ENCODE measurements at regions not wholly inside any gene's neighbourhood (a gene's known extent, or its start where the extent isn't known, plus 50 kb on each side); places are given as distances from the start of the nearest gene placed in this dataset.
A peak's percentile ranks its signal among the peaks of the same experiment; 100 is the strongest.

DNA sequence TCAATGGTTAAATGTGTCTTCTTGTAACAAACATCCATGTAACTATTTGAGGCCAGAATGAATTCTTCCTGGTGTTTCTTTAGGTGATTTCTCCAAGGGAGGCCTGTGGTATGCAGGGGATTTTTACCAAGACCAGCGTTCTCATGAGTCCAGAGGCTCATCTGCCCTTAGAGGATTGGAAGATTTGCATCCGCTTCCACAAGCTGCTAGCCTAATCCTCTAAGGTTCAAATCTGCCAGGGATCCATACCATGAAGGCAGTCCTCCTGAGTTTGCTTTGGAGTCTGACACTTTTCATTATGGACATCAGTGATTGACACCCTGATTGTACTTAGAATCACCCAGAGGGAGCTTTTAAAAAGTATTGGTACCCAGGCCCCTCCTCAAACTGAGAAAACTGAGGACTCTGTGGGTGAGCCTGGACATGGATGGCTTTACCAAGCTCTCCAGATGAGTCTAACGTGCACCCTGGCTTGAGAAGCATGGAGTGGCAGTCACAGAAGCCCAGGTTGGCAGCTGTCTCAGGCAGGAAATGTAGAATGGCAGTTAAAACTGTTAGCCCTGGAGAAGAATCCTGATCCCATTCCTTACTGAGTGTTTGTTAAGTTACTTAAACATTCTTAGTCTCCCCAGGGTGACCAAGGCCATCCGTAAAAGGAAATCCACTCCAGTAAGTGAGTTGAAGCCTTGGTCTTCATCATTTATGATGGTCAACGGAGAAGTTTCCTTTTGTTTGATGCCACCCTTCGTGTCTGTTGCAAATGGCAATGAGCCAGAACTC is 95.3 kb upstream of the RMDN2 start:
- peaks cover 17% of the 10 kb centered on the region for H3K4me1 Mint-ChIP-seq
- no peaks in the 10 kb centered on the region for H3K9me3 Mint-ChIP-seq
- no peaks in the 10 kb centered on the region for H3K27me3 Mint-ChIP-seq
- H3K4me3 Mint-ChIP-seq: no peak overlapping the region
- no peaks in the 10 kb centered on the region for H3K36me3 Mint-ChIP-seq
- H3K27ac Mint-ChIP-seq: no peak overlapping the region

DNA sequence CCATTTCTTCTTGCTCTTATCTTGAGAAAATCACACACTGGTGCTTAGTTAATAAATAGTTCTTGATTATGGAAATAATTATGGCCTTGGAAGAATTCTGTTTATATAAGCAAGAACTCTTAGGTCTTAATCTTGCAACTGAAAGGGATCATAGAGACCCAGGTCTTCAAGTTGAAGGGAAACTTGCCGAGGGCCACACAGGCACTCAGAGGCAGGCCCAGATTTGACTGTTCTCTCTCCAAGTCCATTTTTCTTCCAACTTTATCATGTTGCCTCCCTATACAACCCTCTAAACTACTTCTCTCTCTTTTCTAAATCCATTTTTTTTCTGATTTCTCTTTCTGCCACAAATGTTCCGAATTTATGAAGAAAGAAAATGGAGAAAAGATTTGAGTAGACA is 94.5 kb upstream of the RMDN2 start:
- H3K9me3 Mint-ChIP-seq: no peaks in the 10 kb centered on the region
- H3K4me1 Mint-ChIP-seq: peaks cover 18% of the 10 kb centered on the region
- no peak overlapping the region for H3K27ac Mint-ChIP-seq
- no peak overlapping the region for H3K4me3 Mint-ChIP-seq
- no peaks in the 10 kb centered on the region for H3K27me3 Mint-ChIP-seq
- H3K36me3 Mint-ChIP-seq: no peaks in the 10 kb centered on the region

DNA sequence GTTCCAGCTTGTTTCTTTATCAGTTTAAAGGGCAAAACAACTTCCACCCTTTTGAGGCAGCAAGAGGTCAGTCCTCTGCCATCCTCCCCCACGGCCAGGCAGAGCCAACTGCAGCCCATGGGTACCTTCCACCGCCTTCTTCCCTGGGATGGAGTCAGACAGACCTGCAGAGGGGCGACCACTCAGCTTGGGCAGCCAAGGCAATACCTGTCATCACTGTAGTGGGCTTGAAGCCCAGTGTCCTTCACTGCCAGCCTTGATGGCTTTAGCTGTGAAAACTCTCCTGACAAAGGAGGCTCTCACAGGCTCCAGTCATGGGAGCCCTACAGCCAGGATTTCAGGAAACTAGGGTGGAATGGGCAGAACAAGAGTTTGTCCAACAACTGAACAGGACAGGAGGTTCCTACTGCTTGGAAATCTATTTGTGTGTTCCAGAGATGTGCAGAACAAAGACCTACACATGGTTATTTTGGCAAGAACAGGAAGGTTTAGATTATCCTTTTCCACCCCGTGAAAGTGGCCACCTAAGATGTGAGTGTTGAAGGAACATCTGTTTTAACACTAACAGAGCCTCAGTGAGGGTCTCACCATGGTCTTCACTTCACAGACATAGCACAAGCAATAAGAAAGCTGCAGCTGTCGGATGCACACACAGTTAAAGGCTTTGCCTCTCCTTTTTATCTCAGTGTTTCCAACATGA is 93.9 kb upstream of the RMDN2 start:
- no peak overlapping the region for H3K4me3 Mint-ChIP-seq
- no peaks in the 10 kb centered on the region for H3K36me3 Mint-ChIP-seq
- peaks cover 18% of the 10 kb centered on the region for H3K4me1 Mint-ChIP-seq
- H3K9me3 Mint-ChIP-seq: no peaks in the 10 kb centered on the region
- no peaks in the 10 kb centered on the region for H3K27me3 Mint-ChIP-seq
- no peak overlapping the region for H3K27ac Mint-ChIP-seq

DNA sequence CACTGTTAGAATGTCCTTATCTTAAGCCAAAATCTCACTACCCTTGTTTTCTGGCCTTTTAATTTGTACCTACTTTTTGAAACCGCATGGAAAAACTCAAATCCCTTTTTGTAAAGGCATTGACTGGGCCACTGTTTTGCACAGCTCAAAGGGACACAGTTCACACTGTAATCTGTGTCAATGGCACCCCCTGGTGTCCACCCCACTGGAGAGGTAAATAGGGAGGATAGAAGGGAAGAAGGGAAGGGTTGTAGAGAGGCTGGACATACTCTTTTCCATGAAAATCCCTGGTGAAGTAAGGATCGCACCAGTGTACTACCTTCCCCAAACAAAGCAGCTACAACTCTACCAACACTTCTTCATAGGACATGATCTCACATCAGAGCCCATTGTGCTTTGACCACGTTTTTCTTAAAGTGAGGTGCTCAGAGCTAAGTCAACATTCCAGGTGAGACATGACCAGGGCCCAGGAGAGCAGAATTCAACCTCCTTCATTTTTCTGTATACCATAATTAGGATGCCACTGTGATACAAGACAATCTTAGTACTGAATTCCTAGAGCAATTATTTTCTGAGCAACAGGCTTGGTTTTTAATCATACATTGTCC is 92.4 kb upstream of the RMDN2 start:
- H3K4me3 Mint-ChIP-seq: no peak overlapping the region
- H3K9me3 Mint-ChIP-seq: no peaks in the 10 kb centered on the region
- H3K27ac Mint-ChIP-seq: no peak overlapping the region
- H3K4me1 Mint-ChIP-seq: peaks cover 21% of the 10 kb centered on the region
- no peaks in the 10 kb centered on the region for H3K36me3 Mint-ChIP-seq
- H3K27me3 Mint-ChIP-seq: no peaks in the 10 kb centered on the region

DNA sequence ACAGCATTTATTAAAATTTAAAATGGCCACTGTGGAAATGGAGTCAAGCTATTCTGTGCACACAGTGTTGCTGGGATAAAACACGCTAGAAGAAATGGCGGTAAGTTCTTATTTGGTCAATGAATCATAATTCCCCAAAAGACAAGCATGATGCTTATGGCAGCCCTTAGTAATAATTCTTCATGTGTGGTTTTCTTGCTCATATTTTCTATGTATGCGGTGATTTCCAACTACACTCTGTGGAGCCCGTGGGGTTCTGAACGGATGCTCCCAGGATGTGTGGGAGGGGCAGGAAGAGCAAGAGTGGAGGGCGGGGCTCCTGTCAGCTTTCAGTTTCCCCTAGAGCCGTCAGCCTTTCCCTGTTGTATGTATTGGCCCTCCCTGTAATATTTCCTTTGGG is 91.7 kb upstream of the RMDN2 start:
- Mint-ChIP-seq H3K4me3 (no peak overlapping the region), H3K4me1 (peaks cover 21% of the 10 kb centered on the region)

DNA sequence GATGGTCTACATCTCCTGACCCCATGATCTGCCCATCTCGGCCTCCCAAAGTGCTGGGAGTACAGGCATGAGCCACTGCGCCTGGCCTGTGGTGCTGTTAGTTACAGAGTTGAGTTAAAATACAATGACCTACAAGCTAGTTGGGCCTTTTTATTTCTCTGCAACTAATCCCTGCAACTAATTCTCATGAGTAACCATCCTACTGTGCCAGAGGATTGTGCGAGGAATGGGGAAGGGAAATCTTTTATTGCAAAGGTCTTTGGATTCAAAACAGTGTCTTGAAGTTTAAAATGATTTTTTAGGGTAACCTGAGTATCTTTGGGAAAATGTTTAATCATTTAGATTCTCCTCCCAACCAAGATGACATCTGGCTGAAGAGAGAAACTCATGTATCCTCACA is 88.8 kb upstream of the RMDN2 start:
- Mint-ChIP-seq H3K27me3 (no peaks in the 10 kb centered on the region), H3K36me3 (no peaks in the 10 kb centered on the region)

More for the DNA sequence above, 91.7 kb upstream of the RMDN2 start:
- no peaks in the 10 kb centered on the region for H3K36me3 Mint-ChIP-seq
- peak overlapping the region; percentile 66 for H3K27ac Mint-ChIP-seq
- no peaks in the 10 kb centered on the region for H3K27me3 Mint-ChIP-seq
- H3K9me3 Mint-ChIP-seq: no peaks in the 10 kb centered on the region

DNA sequence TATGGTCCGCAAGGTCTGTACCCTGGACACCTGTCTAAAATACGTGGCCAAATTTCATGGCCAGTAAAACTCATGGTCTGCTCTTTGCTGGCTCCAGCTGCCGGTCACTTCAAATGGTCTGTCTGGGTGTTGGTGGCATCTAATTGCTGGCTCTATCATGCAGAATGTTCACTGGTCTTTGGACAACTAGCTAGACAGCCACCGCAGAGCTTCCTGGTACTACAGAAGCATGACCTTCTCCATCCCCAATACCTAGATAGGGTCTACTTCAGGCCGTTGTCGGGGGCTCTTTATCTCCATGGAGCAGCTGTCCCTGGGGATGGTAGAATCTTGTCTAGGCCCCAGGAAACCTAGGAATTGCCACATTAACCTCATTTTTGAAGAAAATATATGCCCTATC is 88.4 kb upstream of the RMDN2 start:
- Mint-ChIP-seq H3K4me3 (no peak overlapping the region), H3K4me1 (peaks cover 21% of the 10 kb centered on the region), H3K27ac (no peak overlapping the region), H3K27me3 (no peaks in the 10 kb centered on the region), H3K36me3 (no peaks in the 10 kb centered on the region), H3K9me3 (no peaks in the 10 kb centered on the region)

More for the DNA sequence above, 88.8 kb upstream of the RMDN2 start:
- H3K4me1 Mint-ChIP-seq: peaks cover 21% of the 10 kb centered on the region
- H3K9me3 Mint-ChIP-seq: no peaks in the 10 kb centered on the region
- H3K27ac Mint-ChIP-seq: no peak overlapping the region
- H3K4me3 Mint-ChIP-seq: no peak overlapping the region

DNA sequence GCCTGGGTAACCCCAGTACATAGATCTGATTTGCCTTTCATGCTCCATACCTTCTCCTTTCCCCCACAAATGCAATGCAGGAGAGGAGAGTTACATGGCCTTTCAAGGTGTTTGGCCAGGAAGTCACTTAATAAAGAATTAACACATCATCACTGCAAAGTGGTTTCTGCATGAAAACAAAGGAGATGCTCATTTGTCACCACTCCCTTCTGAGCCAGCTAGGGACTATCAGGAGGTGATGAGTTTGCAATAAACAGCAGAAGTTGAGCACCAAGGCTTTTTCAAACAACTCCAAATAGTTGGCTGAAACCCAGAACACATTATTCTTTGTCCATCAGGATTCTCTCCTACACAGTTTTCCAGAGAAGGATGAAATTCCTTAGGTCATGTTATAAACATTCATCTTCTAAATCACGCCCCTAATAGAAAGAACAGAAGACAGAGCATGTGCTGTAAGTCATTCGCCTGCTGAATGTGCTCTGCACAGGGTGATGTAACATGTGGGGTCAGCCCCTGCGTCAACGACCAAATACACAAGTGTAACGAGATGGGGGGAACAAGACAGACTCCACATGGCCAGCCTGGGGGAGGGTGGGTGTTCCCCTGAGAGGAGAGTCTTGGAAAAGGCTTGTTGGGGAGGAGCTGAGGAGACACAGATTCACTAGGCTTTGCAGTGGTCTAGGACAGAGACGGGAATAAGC is 87.3 kb upstream of the RMDN2 start:
- H3K36me3 Mint-ChIP-seq: no peaks in the 10 kb centered on the region
- no peak overlapping the region for H3K4me3 Mint-ChIP-seq
- H3K27ac Mint-ChIP-seq: no peak overlapping the region

DNA sequence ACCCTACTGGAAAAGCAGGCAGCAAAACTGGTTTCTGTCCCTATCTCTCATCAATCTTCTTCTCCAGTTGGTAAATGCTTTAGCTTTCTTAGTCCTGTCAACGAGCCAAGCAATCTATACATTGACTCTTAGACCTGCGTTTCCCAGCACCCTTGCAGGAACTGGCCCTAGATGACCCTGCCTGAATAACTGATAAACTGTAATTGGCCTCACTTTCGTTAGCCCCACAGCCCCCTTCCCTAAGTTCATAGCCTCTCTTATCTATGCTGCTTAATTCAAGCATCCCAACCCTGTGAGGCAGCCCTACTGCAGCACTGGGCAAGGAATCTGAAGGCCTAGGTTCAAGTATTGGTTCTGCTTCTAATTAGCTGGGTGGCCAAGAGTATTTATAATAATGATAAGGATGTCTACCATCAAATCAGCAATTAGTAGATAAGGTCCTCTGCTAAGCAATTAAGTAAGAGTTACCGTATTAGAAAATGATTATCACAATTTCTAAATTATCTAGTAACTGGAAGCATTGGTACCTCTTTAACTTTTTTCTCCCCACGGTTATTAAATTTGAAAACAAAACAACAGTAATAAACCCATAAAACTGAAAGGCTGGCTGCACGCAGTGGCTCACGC is 86.4 kb upstream of the RMDN2 start:
- Mint-ChIP-seq H3K4me1 (peaks cover 9% of the 10 kb centered on the region), H3K27ac (no peak overlapping the region), H3K36me3 (no peaks in the 10 kb centered on the region)

More for the DNA sequence above, 87.3 kb upstream of the RMDN2 start:
- H3K27me3 Mint-ChIP-seq: peaks cover 2% of the 10 kb centered on the region
- peaks cover 17% of the 10 kb centered on the region for H3K4me1 Mint-ChIP-seq
- no peaks in the 10 kb centered on the region for H3K9me3 Mint-ChIP-seq

DNA sequence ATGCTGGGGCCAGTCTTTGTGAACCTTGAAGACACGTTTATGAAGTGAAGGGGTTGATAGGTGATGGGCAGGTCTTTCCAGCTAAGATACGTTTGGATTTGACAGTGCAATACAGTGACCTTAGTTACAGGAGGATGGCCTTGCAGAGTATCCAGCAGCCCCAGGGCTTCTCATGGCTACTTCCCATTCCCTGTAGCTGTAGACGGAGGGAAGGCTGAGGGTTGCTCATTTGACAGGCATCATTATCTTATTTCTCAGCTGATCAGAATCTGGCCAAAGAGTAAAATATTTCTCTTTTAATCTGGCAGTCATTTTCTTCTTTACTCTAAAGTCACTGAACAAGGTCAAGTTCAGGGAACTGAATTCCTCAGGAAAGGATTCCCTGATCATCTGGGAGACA is 85.1 kb upstream of the RMDN2 start:
- Mint-ChIP-seq H3K27me3 (peaks cover 4% of the 10 kb centered on the region), H3K27ac (no peak overlapping the region)

More for the DNA sequence above, 86.4 kb upstream of the RMDN2 start:
- H3K4me3 Mint-ChIP-seq: no peak overlapping the region
- H3K27me3 Mint-ChIP-seq: peaks cover 2% of the 10 kb centered on the region
- H3K9me3 Mint-ChIP-seq: no peaks in the 10 kb centered on the region

DNA sequence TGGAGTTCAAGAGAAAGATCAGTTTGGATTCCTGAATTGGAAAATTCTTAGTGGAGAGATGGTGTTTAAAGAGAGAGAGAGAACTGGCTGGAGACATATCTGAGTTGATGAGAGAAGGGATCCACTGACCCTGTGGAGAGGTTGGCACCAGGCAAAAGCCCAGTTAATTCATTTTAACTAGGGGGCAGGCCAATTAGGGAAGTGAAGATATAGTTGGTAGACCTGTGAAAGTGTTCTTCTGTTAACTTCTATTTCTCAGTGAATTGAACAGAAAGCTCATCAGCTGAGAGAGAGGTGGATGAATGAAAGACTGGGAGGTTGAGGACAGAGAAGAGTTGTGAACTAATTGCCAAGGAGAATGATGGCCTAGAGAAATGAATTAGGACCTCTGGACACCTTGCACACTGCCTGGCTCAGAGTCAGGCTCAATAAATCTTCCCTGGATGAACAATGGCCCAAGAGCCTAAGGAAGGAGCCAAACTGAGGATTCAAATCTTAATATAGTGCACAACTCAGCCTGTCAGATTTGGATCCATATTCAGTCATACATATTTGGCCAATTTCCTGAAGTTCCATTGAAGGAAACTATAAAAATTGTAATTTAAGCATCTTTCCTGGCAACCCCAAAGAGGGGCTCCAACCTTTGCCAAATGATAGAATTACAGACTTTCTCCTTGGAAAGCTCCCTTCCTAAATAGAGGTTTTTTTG is 82.2 kb upstream of the RMDN2 start:
- H3K4me3 Mint-ChIP-seq: no peak overlapping the region
- no peaks in the 10 kb centered on the region for H3K4me1 Mint-ChIP-seq
- no peak overlapping the region for H3K27ac Mint-ChIP-seq
- H3K27me3 Mint-ChIP-seq: peaks cover 5% of the 10 kb centered on the region
- no peaks in the 10 kb centered on the region for H3K36me3 Mint-ChIP-seq
- no peaks in the 10 kb centered on the region for H3K9me3 Mint-ChIP-seq

More for the DNA sequence above, 85.1 kb upstream of the RMDN2 start:
- Mint-ChIP-seq H3K4me1 (peaks cover 4% of the 10 kb centered on the region), H3K4me3 (no peak overlapping the region), H3K9me3 (no peaks in the 10 kb centered on the region), H3K36me3 (no peaks in the 10 kb centered on the region)

DNA sequence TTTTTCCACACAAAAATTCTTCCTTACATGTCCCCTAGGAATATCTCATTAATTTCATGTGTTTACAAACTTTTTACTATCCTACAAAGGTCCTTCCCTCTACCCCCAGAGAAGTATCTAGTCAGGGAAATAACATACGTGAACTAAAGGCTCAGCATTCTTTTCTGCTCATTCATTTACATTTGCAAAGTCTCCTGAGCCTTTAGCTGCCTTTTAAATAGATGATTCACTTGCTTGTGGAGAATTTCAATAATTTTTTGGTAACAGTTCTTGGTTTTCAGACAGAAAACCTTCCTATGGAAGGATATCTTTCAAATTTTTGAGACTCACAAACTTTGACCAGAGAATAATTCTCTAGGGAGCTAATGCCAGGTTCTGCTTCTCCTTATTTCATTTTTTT is 81.5 kb upstream of the RMDN2 start:
- H3K36me3 Mint-ChIP-seq: no peaks in the 10 kb centered on the region
- H3K9me3 Mint-ChIP-seq: no peaks in the 10 kb centered on the region
- peaks cover 5% of the 10 kb centered on the region for H3K27me3 Mint-ChIP-seq
- no peak overlapping the region for H3K27ac Mint-ChIP-seq
- no peaks in the 10 kb centered on the region for H3K4me1 Mint-ChIP-seq
- H3K4me3 Mint-ChIP-seq: no peak overlapping the region

DNA sequence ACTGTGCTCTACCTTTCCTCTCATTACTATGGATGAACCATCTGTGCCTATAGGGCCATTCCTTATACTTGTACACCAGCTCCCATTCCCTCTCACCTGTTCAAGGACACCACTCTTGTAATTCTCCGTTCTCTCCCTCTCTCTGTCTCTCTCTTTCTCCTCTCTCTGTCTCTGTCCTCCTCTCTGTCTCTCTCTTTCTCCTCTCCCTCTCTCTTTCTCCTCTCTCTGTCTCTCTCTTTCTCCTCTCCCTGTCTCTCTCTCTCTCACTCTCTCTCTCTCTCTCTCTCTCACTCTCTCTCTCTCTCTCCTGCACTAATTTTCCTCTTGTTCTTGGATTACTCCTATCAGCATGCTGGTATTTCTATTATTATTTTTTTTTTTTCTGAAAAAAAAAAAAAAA is 78.9 kb upstream of the RMDN2 start:
- peaks cover 9% of the 10 kb centered on the region for H3K4me1 Mint-ChIP-seq
- no peaks in the 10 kb centered on the region for H3K36me3 Mint-ChIP-seq
- H3K4me3 Mint-ChIP-seq: no peak overlapping the region
- H3K9me3 Mint-ChIP-seq: no peaks in the 10 kb centered on the region
- peaks cover 5% of the 10 kb centered on the region for H3K27me3 Mint-ChIP-seq
- no peak overlapping the region for H3K27ac Mint-ChIP-seq

DNA sequence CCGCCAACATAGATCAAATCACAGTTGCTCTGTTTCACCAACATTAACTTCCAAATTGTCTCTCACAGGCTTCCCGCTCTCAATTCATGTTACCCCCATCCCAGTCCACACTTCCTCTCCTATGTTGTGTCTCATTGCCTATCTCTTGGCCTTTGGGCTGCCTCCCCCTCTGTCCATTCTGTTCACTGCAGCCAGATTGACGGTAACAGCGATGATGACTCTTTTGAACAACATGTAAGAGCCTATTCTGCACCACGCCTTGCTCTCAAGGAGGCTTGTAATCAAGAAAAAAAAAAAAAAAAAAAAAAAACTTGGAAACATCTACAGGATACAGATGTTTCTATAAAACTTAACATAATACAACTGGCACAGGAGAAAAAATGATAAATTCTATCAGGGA is 77.3 kb upstream of the RMDN2 start:
- Mint-ChIP-seq H3K4me3 (no peak overlapping the region), H3K9me3 (no peaks in the 10 kb centered on the region), H3K27me3 (peaks cover 3% of the 10 kb centered on the region), H3K4me1 (peaks cover 21% of the 10 kb centered on the region), H3K36me3 (no peaks in the 10 kb centered on the region), H3K27ac (no peak overlapping the region)

DNA sequence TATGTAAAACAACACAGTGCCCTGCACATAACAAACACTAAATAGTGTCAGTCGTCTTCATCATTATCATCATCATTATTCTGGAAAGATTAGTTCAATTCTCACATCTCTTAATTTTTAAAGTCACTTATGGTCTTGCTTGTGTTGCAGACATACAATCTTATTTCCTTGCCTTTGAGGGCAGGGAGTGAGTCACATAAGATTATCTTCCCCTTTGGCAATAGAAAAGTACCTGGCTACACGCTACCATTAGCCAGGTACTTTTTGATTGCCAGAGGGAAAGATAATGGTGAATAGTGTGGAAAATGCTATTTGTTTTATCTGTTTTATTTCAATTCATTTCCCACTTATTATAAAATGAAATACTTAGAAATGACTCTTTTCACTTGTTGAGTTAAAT is 76.6 kb upstream of the RMDN2 start:
- Mint-ChIP-seq H3K4me1 (peaks cover 21% of the 10 kb centered on the region), H3K27me3 (peaks cover 3% of the 10 kb centered on the region), H3K27ac (no peak overlapping the region), H3K4me3 (no peak overlapping the region), H3K9me3 (no peaks in the 10 kb centered on the region), H3K36me3 (no peaks in the 10 kb centered on the region)
